Large intestine (tissue), 3 donors: ENCODE measurements at regions not wholly inside any gene's neighbourhood (a gene's known extent, or its start where the extent isn't known, plus 50 kb on each side); places are given as distances from the start of the nearest gene placed in this dataset.

ENCODE experiments used
- DNase-seq, 2 donors: peaks; one replicate each; pipeline versions ENCODE4 v3.0.0 to v3.0.0-alpha.2; 2013
- H3K27ac ChIP-seq: one replicate; pipeline ENCODE4 v1.5.1; 2013; ENCODE audit warnings: low read length
- H3K27me3 ChIP-seq: 2 replicates; pipeline ENCODE4 v1.6.1; 2013; ENCODE audit warnings: low read length; ENCODE audit not compliant: control insufficient read depth, insufficient read depth
- H3K36me3 ChIP-seq: 2 replicates; pipeline ENCODE4 v1.6.1; 2013; ENCODE audit warnings: low read length; ENCODE audit not compliant: control insufficient read depth, insufficient read depth
- H3K4me1 ChIP-seq: one replicate; pipeline ENCODE4 v1.6.1; 2013; ENCODE audit warnings: low read length; ENCODE audit not compliant: control insufficient read depth, insufficient read depth
- H3K4me3 ChIP-seq: one replicate; pipeline ENCODE4 v1.5.1; 2013; ENCODE audit warnings: low read length
- H3K9me3 ChIP-seq: one replicate; pipeline ENCODE4 v1.6.1; 2013; ENCODE audit warnings: mild to moderate bottlenecking, low read depth, low read length, moderate library complexity; ENCODE audit not compliant: control insufficient read depth
- WGBS: methylation state at CpG from one replicate; pipeline ENCODE4 v1.1.5; 2013; ENCODE audit warnings: low lambda C conversion rate; ENCODE audit not compliant: insufficient coverage; 5-methylcytosine and 5-hydroxymethylcytosine counted together

DNA sequence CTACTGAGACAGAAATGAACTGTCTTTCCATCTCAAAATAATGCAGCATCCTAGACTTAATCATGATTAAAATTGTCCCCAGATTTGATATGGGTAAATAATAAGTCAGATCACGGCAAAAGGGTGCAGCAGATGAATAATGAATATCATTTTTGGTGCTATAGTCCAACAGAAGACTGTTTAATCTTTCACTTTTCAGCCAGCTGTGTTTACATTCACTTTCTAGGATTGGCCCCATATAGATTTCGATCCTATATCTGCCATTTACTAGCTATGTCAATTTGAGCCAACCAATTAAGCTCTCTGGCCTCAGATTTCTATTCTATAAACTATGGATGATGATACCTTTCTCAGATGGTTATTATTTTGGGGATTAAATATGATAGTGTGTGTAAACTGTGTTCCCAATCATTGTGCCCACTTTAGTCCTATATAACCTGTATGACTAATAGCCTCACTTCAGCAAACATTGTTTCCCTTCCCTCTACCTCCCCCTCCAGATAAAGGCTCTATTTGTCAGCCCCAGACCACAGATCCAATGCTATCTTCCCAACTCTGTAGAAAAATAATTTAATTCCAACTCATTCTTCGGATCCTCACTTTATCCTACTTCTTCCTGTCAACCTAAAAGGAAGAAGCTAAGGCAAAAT is 53.6 kb upstream of the NT5E start:
- no peak overlapping the region for H3K4me3 ChIP-seq
- no peaks in the 10 kb centered on the region for H3K27me3 ChIP-seq
- H3K36me3 ChIP-seq: no peaks in the 10 kb centered on the region
- H3K9me3 ChIP-seq: no peaks in the 10 kb centered on the region
- DNase-seq: peak in 1 of 2 donors; percentile 65
- no CpG with 5 or more reads among the region's 3 CpGs for WGBS
- peaks cover 25% of the 10 kb centered on the region for H3K4me1 ChIP-seq
- H3K27ac ChIP-seq: peak overlapping the region; percentile 15

DNA sequence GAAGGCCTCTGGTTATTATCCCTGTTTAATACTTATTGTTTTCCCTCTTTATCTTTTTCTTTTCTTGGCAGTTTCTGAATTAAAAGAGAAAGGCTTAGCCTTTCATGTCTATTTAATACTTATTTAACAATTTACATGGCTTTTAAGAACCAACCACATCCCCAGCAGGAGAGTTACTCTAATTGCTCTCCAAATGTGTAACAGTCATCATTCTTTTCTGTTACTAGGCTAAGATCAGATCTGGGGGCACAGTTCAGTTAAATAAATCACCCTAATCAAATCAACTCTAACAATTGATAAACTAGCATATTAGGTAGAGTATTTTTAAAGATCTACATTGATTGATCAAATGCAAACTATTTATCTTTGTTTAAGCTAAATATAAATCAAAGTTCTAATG is 54.1 kb upstream of the NT5E start:
- H3K36me3 ChIP-seq: no peaks in the 10 kb centered on the region
- H3K9me3 ChIP-seq: no peaks in the 10 kb centered on the region
- H3K27ac ChIP-seq: no peak overlapping the region
- H3K27me3 ChIP-seq: no peaks in the 10 kb centered on the region
- no peak for DNase-seq
- peaks cover 31% of the 10 kb centered on the region for H3K4me1 ChIP-seq
- no peak overlapping the region for H3K4me3 ChIP-seq

DNA sequence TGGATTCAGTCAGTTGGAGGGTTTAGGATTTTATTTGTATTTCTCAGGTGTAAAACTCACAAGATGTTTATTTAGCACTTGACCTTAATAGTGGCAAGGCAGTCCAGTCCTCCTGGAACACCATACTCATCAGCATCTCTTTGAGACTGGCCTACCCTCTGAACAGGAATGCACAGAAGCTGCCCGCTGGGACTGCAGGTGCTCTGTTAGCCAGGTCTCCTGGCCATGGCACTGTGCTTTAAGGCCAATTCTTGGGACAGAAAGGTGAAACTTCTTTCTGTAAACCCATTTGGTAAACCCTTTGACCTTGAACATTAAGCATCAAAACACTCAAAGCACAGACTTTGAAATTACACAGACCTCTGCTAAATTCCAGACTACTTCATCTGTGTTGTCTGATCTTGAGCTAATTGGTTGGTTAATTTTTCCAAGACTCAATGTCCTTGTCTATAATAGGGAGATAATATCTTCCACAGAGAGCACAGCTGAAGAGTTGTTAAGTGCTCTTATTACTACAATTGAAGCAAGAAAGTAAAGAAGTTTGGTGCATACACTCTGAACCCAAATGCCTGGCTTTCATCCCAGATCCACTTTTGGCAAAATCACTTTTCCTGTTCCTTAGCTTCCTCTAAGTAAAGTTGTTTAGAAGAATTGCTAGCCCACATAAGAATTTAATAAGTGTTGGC is 54.9 kb upstream of the NT5E start:
- no peaks in the 10 kb centered on the region for H3K9me3 ChIP-seq
- no peak for DNase-seq
- H3K36me3 ChIP-seq: no peaks in the 10 kb centered on the region
- WGBS: no CpG with 5 or more reads among the region's 1 CpG
- no peaks in the 10 kb centered on the region for H3K27me3 ChIP-seq
- peaks cover 33% of the 10 kb centered on the region for H3K4me1 ChIP-seq
- no peak overlapping the region for H3K4me3 ChIP-seq
- no peak overlapping the region for H3K27ac ChIP-seq

DNA sequence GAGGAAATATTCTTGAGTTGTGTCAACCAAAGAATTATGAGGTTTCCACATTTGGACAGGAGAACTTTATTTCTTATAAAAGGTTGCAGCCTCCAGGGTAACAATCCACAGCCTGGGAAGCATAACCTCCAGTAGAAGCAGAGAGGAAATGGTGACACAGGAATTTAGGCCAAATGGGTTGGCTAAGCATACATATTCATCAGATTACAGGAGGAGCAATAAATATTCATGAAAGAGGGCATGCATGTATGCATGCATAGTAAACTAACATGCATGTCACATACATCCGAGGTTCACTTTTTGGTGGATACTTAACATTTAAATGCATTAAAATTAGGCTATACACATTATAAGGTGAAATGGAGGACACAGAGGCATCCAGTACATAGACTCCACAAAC is 55.7 kb upstream of the NT5E start:
- H3K4me1 ChIP-seq: peaks cover 41% of the 10 kb centered on the region
- H3K27me3 ChIP-seq: no peaks in the 10 kb centered on the region
- H3K27ac ChIP-seq: no peak overlapping the region
- H3K36me3 ChIP-seq: no peaks in the 10 kb centered on the region
- no peak for DNase-seq
- WGBS: no CpG with 5 or more reads among the region's 1 CpG
- H3K9me3 ChIP-seq: no peaks in the 10 kb centered on the region
- H3K4me3 ChIP-seq: no peak overlapping the region

DNA sequence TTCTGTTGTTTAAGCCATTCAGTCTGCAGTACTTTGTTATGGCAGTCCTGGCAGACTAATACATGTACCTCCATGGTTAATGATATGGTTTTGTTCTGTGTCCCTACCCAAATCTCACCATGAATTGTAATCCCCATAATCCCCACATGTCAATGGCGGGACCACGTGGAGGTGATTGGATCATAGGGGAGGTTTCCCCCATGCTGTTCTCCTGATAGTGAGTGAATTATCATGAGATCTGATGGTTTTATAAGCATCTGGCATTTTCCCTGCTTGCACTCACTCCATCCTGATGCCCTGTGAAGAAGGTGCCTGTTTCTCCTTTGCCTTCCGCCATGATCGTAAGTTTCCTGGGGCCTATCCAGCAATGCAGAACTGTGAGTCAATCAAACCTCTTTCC is 57.5 kb upstream of the NT5E start:
- Histone ChIP-seq H3K36me3 (no peaks in the 10 kb centered on the region), H3K27ac (no peak overlapping the region), H3K27me3 (no peaks in the 10 kb centered on the region), H3K4me1 (peaks cover 49% of the 10 kb centered on the region), H3K4me3 (no peak overlapping the region), H3K9me3 (no peaks in the 10 kb centered on the region)
- WGBS: no CpG with 5 or more reads among the region's 4 CpGs
- no peak for DNase-seq

DNA sequence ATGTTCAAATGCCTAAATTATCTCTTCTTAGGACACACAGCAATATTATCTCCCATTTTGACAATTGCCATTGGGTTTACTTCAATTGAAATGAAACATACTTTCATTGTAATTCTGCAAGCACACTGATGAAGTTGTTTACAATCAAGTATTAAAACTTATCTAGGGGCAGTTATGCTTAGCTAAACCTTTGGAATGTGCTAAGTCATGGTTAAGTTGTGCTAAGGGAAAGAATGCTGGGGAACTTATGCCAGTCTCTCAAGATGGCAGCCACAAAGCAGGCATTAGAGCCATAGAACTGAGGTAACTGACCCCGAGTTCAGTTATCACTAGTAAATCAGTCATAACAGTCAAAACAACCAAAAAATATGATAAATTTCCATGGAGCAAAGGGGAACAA is 59.1 kb upstream of the NT5E start:
- no CpG with 5 or more reads among the region's 1 CpG for whole genome bisulfite sequencing

DNA sequence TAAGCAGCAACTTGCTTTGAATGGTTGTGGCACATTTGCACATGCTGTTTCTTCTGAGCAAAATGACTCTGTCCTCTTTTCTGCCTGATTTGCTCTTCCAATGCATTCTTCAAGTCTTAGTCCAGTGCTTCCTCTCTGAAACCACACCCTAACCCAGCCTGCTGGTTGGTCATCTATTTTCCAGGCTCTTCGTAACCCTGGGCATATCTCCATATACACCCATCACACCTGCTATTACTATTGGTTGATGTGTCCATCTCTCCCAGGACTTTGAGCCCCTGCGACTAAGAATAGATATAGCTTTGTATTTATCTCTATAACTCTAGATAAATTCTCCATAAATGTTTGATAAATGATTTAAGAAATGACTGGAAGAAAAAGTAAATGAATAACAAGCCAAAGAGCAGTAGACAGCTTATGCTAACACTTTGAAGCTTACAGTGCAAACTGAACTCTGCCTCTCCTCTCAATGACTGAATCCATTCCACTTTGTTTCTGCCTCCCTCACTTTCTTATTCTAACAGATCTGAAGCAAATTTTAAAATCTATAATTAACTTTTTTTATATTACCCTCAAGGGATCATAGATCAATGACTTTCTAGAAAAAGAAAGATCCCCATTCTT is 59.7 kb upstream of the NT5E start:
- H3K4me3 ChIP-seq: no peak overlapping the region
- no peaks in the 10 kb centered on the region for H3K36me3 ChIP-seq
- H3K27ac ChIP-seq: peak overlapping the region; percentile 82
- H3K27me3 ChIP-seq: no peaks in the 10 kb centered on the region
- DNase-seq: peak; percentile 92 to 97
- no peaks in the 10 kb centered on the region for H3K9me3 ChIP-seq
- H3K4me1 ChIP-seq: peaks cover 36% of the 10 kb centered on the region
- WGBS: 20% methylated on average over 1 of the region's 2 CpGs

More for the DNA sequence above, 59.1 kb upstream of the NT5E start:
- Histone ChIP-seq H3K36me3 (no peaks in the 10 kb centered on the region), H3K4me1 (peaks cover 42% of the 10 kb centered on the region), H3K9me3 (no peaks in the 10 kb centered on the region), H3K27me3 (no peaks in the 10 kb centered on the region), H3K4me3 (no peak overlapping the region), H3K27ac (peak overlapping the region; percentile 82)
- DNase-seq: peak; percentile 30 to 68

DNA sequence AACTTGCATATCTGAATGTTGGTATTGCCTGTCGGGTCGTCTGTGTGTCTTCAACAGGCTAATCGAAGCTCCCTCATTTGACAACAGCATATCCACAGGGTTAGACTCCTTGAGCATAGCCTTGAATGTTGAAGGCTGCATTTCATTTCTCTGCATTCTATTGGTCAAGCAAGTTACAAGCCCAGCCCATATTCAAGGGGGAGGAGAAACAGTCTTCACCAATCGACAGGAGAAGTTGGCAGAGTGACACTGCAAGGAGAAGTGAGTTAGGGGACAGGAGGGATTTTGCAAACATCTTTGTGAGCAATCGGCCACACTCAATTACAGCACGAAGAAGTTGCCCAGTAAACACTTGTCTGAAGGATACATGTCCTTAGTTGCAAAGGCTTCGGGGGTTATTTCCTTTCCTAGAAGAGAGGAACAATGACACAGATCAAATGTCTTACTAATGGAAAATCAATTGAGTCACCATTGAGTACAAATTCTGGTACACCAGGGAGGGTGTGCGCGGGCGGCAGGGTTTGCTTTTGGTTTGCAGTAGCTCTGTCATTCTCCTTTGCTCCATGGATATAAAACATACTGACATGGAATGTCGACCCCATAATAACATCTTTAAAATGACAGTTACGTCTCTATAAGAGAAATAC is 60.6 kb upstream of the NT5E start:
- Histone ChIP-seq H3K36me3 (no peaks in the 10 kb centered on the region), H3K9me3 (no peaks in the 10 kb centered on the region), H3K4me1 (peaks cover 32% of the 10 kb centered on the region), H3K4me3 (no peak overlapping the region), H3K27ac (peak overlapping the region; percentile 68), H3K27me3 (no peaks in the 10 kb centered on the region)
- DNase-seq: peak; percentile 37 to 51
- WGBS: 7% methylated on average over 2 of the region's 12 CpGs

DNA sequence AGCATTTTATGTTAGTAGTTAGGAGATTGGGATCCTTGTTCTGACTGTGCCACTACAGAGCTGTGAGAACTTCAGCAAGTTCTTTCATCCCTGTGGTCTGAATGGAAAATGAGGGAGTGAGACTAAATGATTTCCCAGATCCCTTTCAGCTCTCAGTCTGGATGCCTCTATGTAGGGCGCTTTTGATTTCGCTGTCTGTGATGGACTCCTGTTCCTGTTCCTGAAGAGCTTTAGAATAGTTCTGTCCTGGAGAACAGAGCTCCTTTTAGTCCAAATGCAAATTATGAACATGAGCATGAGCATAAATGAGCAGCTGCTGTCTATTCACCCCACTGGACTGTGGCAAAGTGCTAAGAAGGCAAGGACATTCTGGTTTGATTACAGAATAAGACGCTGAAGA is 61.4 kb upstream of the NT5E start:
- no peak overlapping the region for H3K4me3 ChIP-seq
- no CpG with 5 or more reads among the region's 3 CpGs for WGBS

DNA sequence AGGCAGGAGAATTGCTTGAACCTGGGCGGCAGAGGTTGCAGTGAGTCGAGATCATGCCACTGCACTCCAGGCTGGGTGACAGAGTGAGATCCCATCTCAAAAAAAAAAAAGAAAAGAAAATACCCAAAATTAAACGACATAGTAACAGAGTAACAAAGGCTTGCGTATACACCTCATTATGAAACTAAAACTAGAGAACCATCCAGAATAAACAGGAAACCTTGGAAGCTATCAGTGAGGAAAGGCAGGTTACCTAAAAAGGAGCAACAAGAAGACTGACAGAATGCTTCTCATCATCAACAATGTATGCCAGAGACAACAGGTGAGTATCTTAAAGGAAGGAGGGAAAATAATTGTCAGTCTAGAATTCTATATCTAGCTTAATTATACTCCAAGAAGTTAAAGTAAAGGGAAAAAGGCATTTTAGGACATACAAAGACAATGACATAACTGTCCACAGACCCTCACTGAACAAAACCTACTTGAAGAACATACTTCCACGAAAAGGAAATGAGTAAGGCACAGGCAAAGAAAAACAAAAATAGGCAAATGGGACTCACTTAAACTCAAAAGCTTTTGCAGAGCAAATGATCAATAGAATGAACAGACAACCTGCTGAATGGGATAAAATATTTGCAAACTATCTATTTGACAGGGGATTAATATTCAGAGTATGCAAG is 64.1 kb upstream of the NT5E start:
- WGBS: 96% methylated on average over 2 of the region's 5 CpGs
- no peaks in the 10 kb centered on the region for H3K9me3 ChIP-seq

More for the DNA sequence above, 61.4 kb upstream of the NT5E start:
- DNase-seq: no peak
- no peaks in the 10 kb centered on the region for H3K36me3 ChIP-seq
- peak overlapping the region; percentile 68 for H3K27ac ChIP-seq
- H3K27me3 ChIP-seq: no peaks in the 10 kb centered on the region
- no peaks in the 10 kb centered on the region for H3K9me3 ChIP-seq
- H3K4me1 ChIP-seq: peaks cover 32% of the 10 kb centered on the region

More for the DNA sequence above, 64.1 kb upstream of the NT5E start:
- H3K4me3 ChIP-seq: no peak overlapping the region
- H3K36me3 ChIP-seq: no peaks in the 10 kb centered on the region
- no peak for DNase-seq
- peaks cover 19% of the 10 kb centered on the region for H3K4me1 ChIP-seq
- no peak overlapping the region for H3K27ac ChIP-seq
- H3K27me3 ChIP-seq: no peaks in the 10 kb centered on the region
